ENCODE measurements at regions not wholly inside any gene's neighbourhood (a gene's known extent, or its start where the extent isn't known, plus 50 kb on each side); places are given as distances from the start of the nearest gene placed in this dataset.

GRCh38 chr5:135655468-135655815, 76.7 kb upstream of the CXCL14 start:
- no peak overlapping the region for H3K4me2 ChIP-seq (ENCODE audit: extremely low read depth, insufficient read depth, low read length)
- no peak overlapping the region for H3K4me3 ChIP-seq (replicated peaks in 1 of 4; ENCODE audit: control extremely low read depth in 1 of 4, insufficient read depth in 1 of 4, low read depth in 3 of 4, low read length in 4 of 4)
- H3K9me3 ChIP-seq (ENCODE audit: control insufficient read depth, insufficient read depth, low read depth, low read length): no peaks in the 10 kb centered on the region
- TF ChIP-seq, protein P1, sequence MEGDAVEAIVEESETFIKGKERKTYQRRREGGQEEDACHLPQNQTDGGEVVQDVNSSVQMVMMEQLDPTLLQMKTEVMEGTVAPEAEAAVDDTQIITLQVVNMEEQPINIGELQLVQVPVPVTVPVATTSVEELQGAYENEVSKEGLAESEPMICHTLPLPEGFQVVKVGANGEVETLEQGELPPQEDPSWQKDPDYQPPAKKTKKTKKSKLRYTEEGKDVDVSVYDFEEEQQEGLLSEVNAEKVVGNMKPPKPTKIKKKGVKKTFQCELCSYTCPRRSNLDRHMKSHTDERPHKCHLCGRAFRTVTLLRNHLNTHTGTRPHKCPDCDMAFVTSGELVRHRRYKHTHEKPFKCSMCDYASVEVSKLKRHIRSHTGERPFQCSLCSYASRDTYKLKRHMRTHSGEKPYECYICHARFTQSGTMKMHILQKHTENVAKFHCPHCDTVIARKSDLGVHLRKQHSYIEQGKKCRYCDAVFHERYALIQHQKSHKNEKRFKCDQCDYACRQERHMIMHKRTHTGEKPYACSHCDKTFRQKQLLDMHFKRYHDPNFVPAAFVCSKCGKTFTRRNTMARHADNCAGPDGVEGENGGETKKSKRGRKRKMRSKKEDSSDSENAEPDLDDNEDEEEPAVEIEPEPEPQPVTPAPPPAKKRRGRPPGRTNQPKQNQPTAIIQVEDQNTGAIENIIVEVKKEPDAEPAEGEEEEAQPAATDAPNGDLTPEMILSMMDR (conservative IDR thresholded peaks at IDR 0.05 in 1 of 2, IDR thresholded peaks at IDR 0.05 in 1 of 2; ENCODE audit: low read depth in 1 of 2, low read length in 2 of 2): no peak
- no peak for TF ChIP-seq EZH2 (IDR thresholded peaks at IDR 0.05; ENCODE audit: low read length, missing control alignments)
- H3K79me2 ChIP-seq (ENCODE audit: control insufficient read depth, insufficient read depth, low read length): no peaks in the 10 kb centered on the region
- no peak overlapping the region for H2AFZ ChIP-seq (ENCODE audit: low read length)
- no peak for DNase-seq (ENCODE audit: low read depth in 2 of 2)
- no peak overlapping the region for H3K27ac ChIP-seq (ENCODE audit: insufficient read depth, low read length)
- no peaks in the 10 kb centered on the region for H3K36me3 ChIP-seq (ENCODE audit: control insufficient read depth, insufficient read depth, low read length)
- no peak overlapping the region for H3K9ac ChIP-seq (ENCODE audit: insufficient read depth, low read length)
- no peaks in the 10 kb centered on the region for H3K4me1 ChIP-seq (ENCODE audit: control insufficient read depth, extremely low read depth, insufficient read depth, low read length)
- no peaks in the 10 kb centered on the region for H4K20me1 ChIP-seq (ENCODE audit: control insufficient read depth, extremely low read depth, insufficient read depth, low read length)
- no peaks in the 10 kb centered on the region for H3K27me3 ChIP-seq (ENCODE audit: control insufficient read depth, insufficient read depth, low read length)

DNA sequence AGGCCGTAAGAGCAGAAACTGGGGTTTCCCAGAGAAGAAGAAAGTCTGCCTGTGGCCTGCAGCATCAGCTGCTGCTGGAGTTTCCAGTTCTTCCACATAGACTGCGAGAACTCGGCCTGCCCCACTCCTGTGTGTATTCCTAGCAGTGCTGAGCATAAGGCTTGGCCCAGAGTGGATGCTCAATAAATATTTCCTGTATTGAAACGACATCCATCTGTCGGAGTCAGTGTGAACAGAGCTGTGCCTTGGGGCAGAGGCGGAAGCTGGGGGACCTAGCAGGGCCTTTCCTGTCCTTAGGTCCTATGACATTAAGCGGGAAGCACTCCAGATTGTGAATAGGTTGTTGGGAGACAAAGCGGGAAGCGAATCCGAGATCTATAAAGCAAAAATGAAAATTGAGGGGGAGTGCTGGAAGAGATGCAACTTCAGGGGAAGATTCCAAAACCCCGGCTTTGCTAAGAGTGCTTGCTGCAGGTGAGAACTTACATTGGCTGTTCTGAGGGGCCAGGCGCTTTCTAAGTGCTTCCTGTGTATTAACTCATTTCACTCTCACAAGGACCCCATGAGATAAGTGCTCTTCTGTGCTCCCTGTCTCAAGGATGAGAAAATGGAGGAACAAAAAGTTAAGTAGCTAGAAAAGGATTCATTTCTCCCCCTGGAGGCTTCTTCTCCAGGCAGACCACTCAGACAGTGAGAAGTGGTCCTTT, 76.1 kb upstream of the CXCL14 start:
- H3K79me2 ChIP-seq (ENCODE audit: control insufficient read depth, insufficient read depth, low read length): no peaks in the 10 kb centered on the region
- H3K27ac ChIP-seq (ENCODE audit: insufficient read depth, low read length): no peak overlapping the region
- no peaks in the 10 kb centered on the region for H3K36me3 ChIP-seq (ENCODE audit: control insufficient read depth, insufficient read depth, low read length)
- H3K4me1 ChIP-seq (ENCODE audit: control insufficient read depth, extremely low read depth, insufficient read depth, low read length): no peaks in the 10 kb centered on the region
- H3K4me2 ChIP-seq (ENCODE audit: extremely low read depth, insufficient read depth, low read length): no peak overlapping the region
- no peak for TF ChIP-seq EZH2 (IDR thresholded peaks at IDR 0.05; ENCODE audit: low read length, missing control alignments)
- TF ChIP-seq, protein P1 (conservative IDR thresholded peaks at IDR 0.05 in 1 of 2, IDR thresholded peaks at IDR 0.05 in 1 of 2; ENCODE audit: low read depth in 1 of 2, low read length in 2 of 2): no peak
- no peaks in the 10 kb centered on the region for H3K9me3 ChIP-seq (ENCODE audit: control insufficient read depth, insufficient read depth, low read depth, low read length)
- H4K20me1 ChIP-seq (ENCODE audit: control insufficient read depth, extremely low read depth, insufficient read depth, low read length): no peaks in the 10 kb centered on the region
- H3K9ac ChIP-seq (ENCODE audit: insufficient read depth, low read length): no peak overlapping the region
- H2AFZ ChIP-seq (ENCODE audit: low read length): no peak overlapping the region
- no peak for DNase-seq (ENCODE audit: low read depth in 2 of 2)
- no peaks in the 10 kb centered on the region for H3K27me3 ChIP-seq (ENCODE audit: control insufficient read depth, insufficient read depth, low read length)
- no peak overlapping the region for H3K4me3 ChIP-seq (replicated peaks in 1 of 4; ENCODE audit: control extremely low read depth in 1 of 4, insufficient read depth in 1 of 4, low read depth in 3 of 4, low read length in 4 of 4)

DNA sequence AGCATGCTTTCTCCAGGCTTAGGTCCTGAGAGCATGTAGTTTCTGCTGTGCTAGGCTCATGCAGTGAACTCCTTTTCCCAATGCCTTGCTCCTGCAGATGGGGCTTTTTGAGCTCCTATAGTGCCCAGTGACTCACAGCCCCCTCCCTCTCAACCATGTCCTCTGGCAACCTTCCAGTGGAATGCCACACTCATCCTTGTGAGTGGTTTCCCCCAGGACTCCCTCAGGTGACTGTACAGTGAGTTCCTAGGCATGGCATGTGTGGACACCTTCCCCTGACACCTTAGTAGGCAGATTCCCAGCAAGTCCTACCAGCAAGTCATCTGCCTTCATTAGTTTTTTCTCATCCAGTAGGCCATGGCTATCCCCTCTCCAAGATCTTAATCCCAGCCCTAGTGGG, 72.4 kb upstream of the CXCL14 start:
- no peak overlapping the region for H2AFZ ChIP-seq (ENCODE audit: low read length)
- peak in 1 of 2 donors; percentile 6 for DNase-seq (ENCODE audit: low read depth in 2 of 2)
- H3K27me3 ChIP-seq (ENCODE audit: control insufficient read depth, insufficient read depth, low read length): no peaks in the 10 kb centered on the region
- H3K4me2 ChIP-seq (ENCODE audit: extremely low read depth, insufficient read depth, low read length): no peak overlapping the region
- no peaks in the 10 kb centered on the region for H3K79me2 ChIP-seq (ENCODE audit: control insufficient read depth, insufficient read depth, low read length)
- TF ChIP-seq, protein P1 (conservative IDR thresholded peaks at IDR 0.05 in 1 of 2, IDR thresholded peaks at IDR 0.05 in 1 of 2; ENCODE audit: low read depth in 1 of 2, low read length in 2 of 2): no peak
- TF ChIP-seq EZH2 (IDR thresholded peaks at IDR 0.05; ENCODE audit: low read length, missing control alignments): no peak
- H3K9ac ChIP-seq (ENCODE audit: insufficient read depth, low read length): no peak overlapping the region
- no peaks in the 10 kb centered on the region for H3K9me3 ChIP-seq (ENCODE audit: control insufficient read depth, insufficient read depth, low read depth, low read length)
- H3K27ac ChIP-seq (ENCODE audit: insufficient read depth, low read length): no peak overlapping the region
- no peaks in the 10 kb centered on the region for H4K20me1 ChIP-seq (ENCODE audit: control insufficient read depth, extremely low read depth, insufficient read depth, low read length)
- H3K4me3 ChIP-seq (replicated peaks in 1 of 4; ENCODE audit: control extremely low read depth in 1 of 4, insufficient read depth in 1 of 4, low read depth in 3 of 4, low read length in 4 of 4): no peak overlapping the region
- no peaks in the 10 kb centered on the region for H3K36me3 ChIP-seq (ENCODE audit: control insufficient read depth, insufficient read depth, low read length)
- H3K4me1 ChIP-seq (ENCODE audit: control insufficient read depth, extremely low read depth, insufficient read depth, low read length): no peaks in the 10 kb centered on the region

Measured in fibroblast of lung (primary cell).